Natural killer cell (primary cell): ENCODE measurements at regions not wholly inside any gene's neighbourhood (a gene's known extent, or its start where the extent isn't known, plus 50 kb on each side); places are given as distances from the start of the nearest gene placed in this dataset.

Experiments
- ATAC-seq, 3 donors: fragments of 150-1000 bp in 2 of 3; fragments of 200-7000 bp in 1 of 3; cut with Tn5 transposase; 1 replicate in 1 of 3; 2 replicates in 2 of 3; pipeline ENCODE4 v1.10.0; 2021; ENCODE audit warnings: mild to moderate bottlenecking in 2 of 3, moderate library complexity in 2 of 3
- DNase-seq, 2 donors: peaks; one replicate each; pipeline versions ENCODE4 v3.0.0 to v3.0.0-alpha.2; 2013 to 2021; ENCODE audit warnings: mixed read lengths in 1 of 2
- H3K27ac ChIP-seq: one replicate; pipeline ENCODE4 v1.5.1; 2013; ENCODE audit warnings: mild to moderate bottlenecking, low read length
- H3K27me3 ChIP-seq: one replicate; pipeline ENCODE4 v1.6.1; 2013; ENCODE audit warnings: low read length; ENCODE audit not compliant: control insufficient read depth, insufficient read depth
- H3K36me3 ChIP-seq: one replicate; pipeline ENCODE4 v1.6.1; 2013; ENCODE audit warnings: low read length; ENCODE audit not compliant: control insufficient read depth, insufficient read depth
- H3K4me1 ChIP-seq: one replicate; pipeline ENCODE4 v1.6.1; 2013; ENCODE audit warnings: low read length; ENCODE audit not compliant: control insufficient read depth, insufficient read depth
- H3K4me3 ChIP-seq: one replicate; pipeline ENCODE4 v1.5.1; 2013; ENCODE audit warnings: low read length
- H3K9me3 ChIP-seq: one replicate; pipeline ENCODE4 v1.6.1; 2013; ENCODE audit warnings: low read length; ENCODE audit not compliant: control insufficient read depth, insufficient read depth
- H3K27ac Mint-ChIP-seq, 2 donors: one replicate each; pipeline ENCODE4 v1.8.0; 2022; ENCODE audit warnings: mild to moderate bottlenecking in 2 of 2, mixed read lengths in 2 of 2, moderate library complexity in 1 of 2
- H3K27me3 Mint-ChIP-seq, 2 donors: one replicate each; pipeline ENCODE4 v1.8.0; 2022; ENCODE audit warnings: low read depth in 2 of 2, mixed read lengths in 2 of 2
- H3K36me3 Mint-ChIP-seq: one replicate; pipeline ENCODE4 v1.8.0; 2022; ENCODE audit warnings: mixed read lengths
- H3K4me1 Mint-ChIP-seq, 2 donors: one replicate each; pipeline ENCODE4 v1.8.0; 2022; ENCODE audit warnings: mixed read lengths in 2 of 2
- H3K4me3 Mint-ChIP-seq: one replicate; pipeline ENCODE4 v1.8.0; 2022; ENCODE audit warnings: mild to moderate bottlenecking, moderate library complexity, mixed read lengths
- H3K9me3 Mint-ChIP-seq, 2 donors: one replicate each; pipeline ENCODE4 v1.8.0; 2022; ENCODE audit warnings: mixed read lengths in 2 of 2
- WGBS: methylation state at CpG from one replicate; pipeline ENCODE4 v1.1.7; 2013; ENCODE audit warnings: missing lambda C conversion rate; ENCODE audit not compliant: insufficient coverage; 5-methylcytosine and 5-hydroxymethylcytosine counted together
- intact Hi-C: fragments of 100-400 bp; cut with micrococcal nuclease; formaldehyde crosslinking; loops from one replicate; pipeline ENCODE4 v1.14.2; 2022
- TF ChIP-seq, protein P1 (sequence below): fragments of 200-600 bp; IDR thresholded peaks from one replicate; pipeline ENCODE4 v1.8.0; 2022; ENCODE audit warnings: antibody characterized with exemption

DNA sequence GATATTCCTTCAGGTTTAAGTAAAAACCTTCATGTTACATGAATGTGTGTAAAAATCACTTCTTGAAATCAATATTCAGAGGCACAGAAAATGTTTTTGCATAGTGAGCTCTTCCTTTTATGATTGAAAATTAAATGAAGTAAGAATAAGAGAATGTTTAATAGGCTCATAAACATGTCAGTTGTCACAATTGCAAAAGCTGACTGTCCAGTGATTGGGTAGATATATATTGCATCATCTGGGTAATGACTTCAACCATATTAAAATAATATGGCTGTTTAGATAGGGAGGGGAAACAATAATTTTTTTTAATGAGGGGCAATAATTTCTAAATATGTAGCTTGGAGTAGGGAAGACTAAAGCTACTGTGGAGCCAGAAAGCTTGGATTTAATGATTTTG, 529.8 kb upstream of the GOLIM4 start:
- no peaks in the 10 kb centered on the region for H3K27me3 ChIP-seq
- no peaks in the 10 kb centered on the region for H3K36me3 Mint-ChIP-seq
- H3K27me3 Mint-ChIP-seq: no peaks in the 10 kb centered on the region
- no peaks in the 10 kb centered on the region for H3K9me3 ChIP-seq
- no peaks in the 10 kb centered on the region for H3K36me3 ChIP-seq
- no peak overlapping the region for H3K4me3 Mint-ChIP-seq
- no peaks in the 10 kb centered on the region for H3K4me1 Mint-ChIP-seq
- no peak overlapping the region for H3K27ac Mint-ChIP-seq
- no peaks in the 10 kb centered on the region for H3K4me1 ChIP-seq
- H3K4me3 ChIP-seq: no peak overlapping the region
- no peak overlapping the region for H3K27ac ChIP-seq
- H3K9me3 Mint-ChIP-seq: peaks cover 2 to 5% of the 10 kb centered on the region in 2 donors
- DNase-seq: no peak
- ATAC-seq: no peak
- intact Hi-C loops: no loop called here
- TF ChIP-seq, protein P1, sequence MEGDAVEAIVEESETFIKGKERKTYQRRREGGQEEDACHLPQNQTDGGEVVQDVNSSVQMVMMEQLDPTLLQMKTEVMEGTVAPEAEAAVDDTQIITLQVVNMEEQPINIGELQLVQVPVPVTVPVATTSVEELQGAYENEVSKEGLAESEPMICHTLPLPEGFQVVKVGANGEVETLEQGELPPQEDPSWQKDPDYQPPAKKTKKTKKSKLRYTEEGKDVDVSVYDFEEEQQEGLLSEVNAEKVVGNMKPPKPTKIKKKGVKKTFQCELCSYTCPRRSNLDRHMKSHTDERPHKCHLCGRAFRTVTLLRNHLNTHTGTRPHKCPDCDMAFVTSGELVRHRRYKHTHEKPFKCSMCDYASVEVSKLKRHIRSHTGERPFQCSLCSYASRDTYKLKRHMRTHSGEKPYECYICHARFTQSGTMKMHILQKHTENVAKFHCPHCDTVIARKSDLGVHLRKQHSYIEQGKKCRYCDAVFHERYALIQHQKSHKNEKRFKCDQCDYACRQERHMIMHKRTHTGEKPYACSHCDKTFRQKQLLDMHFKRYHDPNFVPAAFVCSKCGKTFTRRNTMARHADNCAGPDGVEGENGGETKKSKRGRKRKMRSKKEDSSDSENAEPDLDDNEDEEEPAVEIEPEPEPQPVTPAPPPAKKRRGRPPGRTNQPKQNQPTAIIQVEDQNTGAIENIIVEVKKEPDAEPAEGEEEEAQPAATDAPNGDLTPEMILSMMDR: no peak

DNA sequence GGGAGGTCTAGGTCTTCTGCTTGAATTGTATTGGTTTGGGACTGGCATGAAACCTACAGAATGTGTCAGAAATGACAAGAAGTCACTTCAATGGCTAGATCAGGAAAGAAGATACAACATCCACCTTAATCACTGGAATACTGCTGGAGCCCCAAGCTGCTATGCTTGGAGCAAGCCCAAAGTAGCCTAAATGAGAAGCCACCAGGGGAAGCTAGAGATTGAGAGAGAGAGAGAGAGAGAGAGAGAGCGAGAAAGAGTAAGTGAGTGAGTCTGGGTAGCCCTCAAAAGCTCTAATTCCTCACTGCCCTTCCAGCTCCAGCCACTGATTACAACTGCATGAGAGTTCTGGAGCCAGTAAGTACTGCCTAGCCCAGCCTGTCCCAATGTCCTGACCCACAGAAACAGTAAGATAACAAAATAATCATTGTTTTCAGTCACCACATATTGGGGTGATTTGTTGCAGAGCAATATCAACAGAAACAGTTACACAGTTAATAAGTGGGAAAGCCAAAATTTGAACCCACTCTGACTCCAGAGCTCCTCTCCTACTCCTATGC, 529.2 kb upstream of the GOLIM4 start:
- no peak overlapping the region for H3K27ac ChIP-seq
- no CpG with 5 or more reads among the region's 1 CpG for WGBS
- Mint-ChIP-seq H3K27me3 (no peaks in the 10 kb centered on the region), H3K4me1 (no peaks in the 10 kb centered on the region), H3K4me3 (no peak overlapping the region), H3K36me3 (no peaks in the 10 kb centered on the region), H3K27ac (no peak overlapping the region), H3K9me3 (peaks cover 2 to 5% of the 10 kb centered on the region in 2 donors)
- DNase-seq (no peak), ATAC-seq (no peak)
- no peaks in the 10 kb centered on the region for H3K4me1 ChIP-seq
- TF ChIP-seq, protein P1: no peak
- no peaks in the 10 kb centered on the region for H3K9me3 ChIP-seq
- H3K27me3 ChIP-seq: no peaks in the 10 kb centered on the region
- no peaks in the 10 kb centered on the region for H3K36me3 ChIP-seq
- intact Hi-C loops: no loop called here
- no peak overlapping the region for H3K4me3 ChIP-seq

DNA sequence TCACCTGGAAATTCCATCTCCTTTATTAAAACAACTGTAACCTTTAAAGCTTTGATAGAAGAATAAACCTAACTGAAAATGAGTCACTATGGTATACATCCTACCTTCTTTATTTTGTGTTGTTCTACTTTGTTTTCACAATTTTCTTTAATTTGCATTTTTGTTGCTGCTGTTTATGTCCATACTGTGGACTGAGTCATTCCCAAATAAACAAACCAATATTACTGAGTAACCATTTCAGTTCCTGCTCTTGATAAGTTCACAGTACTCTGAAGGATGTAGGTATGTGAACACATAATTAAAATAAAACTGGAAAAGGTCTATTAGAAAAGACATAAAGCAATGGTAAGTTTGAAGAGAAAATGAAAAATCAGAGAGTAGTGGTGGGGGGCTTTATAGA, 528.5 kb upstream of the GOLIM4 start:
- H3K27me3 ChIP-seq: no peaks in the 10 kb centered on the region
- Mint-ChIP-seq H3K36me3 (no peaks in the 10 kb centered on the region), H3K4me3 (no peak overlapping the region), H3K27ac (no peak overlapping the region), H3K4me1 (no peaks in the 10 kb centered on the region), H3K9me3 (peaks cover 2 to 5% of the 10 kb centered on the region in 2 donors), H3K27me3 (no peaks in the 10 kb centered on the region)
- H3K27ac ChIP-seq: no peak overlapping the region
- ATAC-seq: no peak
- H3K4me1 ChIP-seq: no peaks in the 10 kb centered on the region
- no peaks in the 10 kb centered on the region for H3K9me3 ChIP-seq
- TF ChIP-seq, protein P1: no peak
- intact Hi-C loops: no loop called here
- H3K4me3 ChIP-seq: no peak overlapping the region
- no peaks in the 10 kb centered on the region for H3K36me3 ChIP-seq
- DNase-seq: no peak

DNA sequence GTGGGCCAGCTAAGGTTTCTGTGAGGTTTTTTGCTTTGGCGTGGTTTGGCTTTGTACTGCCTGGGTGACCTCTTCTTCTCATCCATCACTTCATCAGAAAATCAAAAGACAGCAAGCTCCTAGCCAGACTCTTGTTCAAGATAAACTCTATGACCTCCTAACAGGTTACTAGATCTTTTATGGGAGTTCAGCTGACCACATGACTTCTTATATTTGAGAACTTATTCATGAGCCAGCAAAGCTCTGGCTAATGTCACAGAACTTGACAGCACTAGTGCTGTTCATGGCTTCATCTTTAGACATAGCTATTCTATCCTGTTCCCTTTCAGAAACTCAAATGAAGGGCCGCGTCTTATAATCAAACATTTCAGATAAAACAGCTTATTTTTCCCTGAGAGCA, 527.1 kb upstream of the GOLIM4 start:
- Mint-ChIP-seq H3K4me1 (no peaks in the 10 kb centered on the region), H3K4me3 (no peak overlapping the region), H3K27me3 (no peaks in the 10 kb centered on the region), H3K27ac (no peak overlapping the region), H3K36me3 (no peaks in the 10 kb centered on the region), H3K9me3 (peaks cover 2 to 5% of the 10 kb centered on the region in 2 donors)
- WGBS: 74% methylated on average over 3 of the region's 3 CpGs
- no peak overlapping the region for H3K4me3 ChIP-seq
- DNase-seq (no peak), ATAC-seq (no peak)
- intact Hi-C loops: no loop called here
- no peaks in the 10 kb centered on the region for H3K27me3 ChIP-seq
- H3K4me1 ChIP-seq: no peaks in the 10 kb centered on the region
- H3K27ac ChIP-seq: no peak overlapping the region
- H3K36me3 ChIP-seq: no peaks in the 10 kb centered on the region
- H3K9me3 ChIP-seq: no peaks in the 10 kb centered on the region
- TF ChIP-seq, protein P1: no peak
